ENCODE measurements at regions not wholly inside any gene's neighbourhood (a gene's known extent, or its start where the extent isn't known, plus 50 kb on each side); places are given as distances from the start of the nearest gene placed in this dataset.

DNA sequence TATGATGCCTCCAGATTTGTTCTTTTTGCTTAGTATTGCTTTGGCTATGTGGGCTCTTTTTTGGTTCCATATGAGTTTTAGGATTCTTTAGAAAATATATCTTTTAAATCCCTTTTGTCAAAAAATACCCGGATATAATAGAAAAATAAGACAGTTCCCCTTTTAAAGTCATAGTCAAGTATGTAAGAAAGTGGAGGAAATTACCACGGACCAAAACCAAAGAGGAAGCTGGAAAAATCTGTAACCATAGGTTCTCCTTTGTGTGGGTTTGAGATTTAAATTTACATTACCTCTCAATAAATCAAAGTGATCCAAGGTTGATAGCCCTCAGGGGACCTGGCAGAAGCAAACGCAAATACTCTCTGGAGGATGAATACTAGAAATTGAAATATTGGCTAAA, 58.3 kb upstream of the PACRGL start:
- ATAC-seq (ENCODE audit: insufficient number of reproducible peaks, low FRiP score, low read depth), result no peak
- DNase-seq (ENCODE audit: low spot score), result no peak
- TF ChIP-seq, protein P1, sequence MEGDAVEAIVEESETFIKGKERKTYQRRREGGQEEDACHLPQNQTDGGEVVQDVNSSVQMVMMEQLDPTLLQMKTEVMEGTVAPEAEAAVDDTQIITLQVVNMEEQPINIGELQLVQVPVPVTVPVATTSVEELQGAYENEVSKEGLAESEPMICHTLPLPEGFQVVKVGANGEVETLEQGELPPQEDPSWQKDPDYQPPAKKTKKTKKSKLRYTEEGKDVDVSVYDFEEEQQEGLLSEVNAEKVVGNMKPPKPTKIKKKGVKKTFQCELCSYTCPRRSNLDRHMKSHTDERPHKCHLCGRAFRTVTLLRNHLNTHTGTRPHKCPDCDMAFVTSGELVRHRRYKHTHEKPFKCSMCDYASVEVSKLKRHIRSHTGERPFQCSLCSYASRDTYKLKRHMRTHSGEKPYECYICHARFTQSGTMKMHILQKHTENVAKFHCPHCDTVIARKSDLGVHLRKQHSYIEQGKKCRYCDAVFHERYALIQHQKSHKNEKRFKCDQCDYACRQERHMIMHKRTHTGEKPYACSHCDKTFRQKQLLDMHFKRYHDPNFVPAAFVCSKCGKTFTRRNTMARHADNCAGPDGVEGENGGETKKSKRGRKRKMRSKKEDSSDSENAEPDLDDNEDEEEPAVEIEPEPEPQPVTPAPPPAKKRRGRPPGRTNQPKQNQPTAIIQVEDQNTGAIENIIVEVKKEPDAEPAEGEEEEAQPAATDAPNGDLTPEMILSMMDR (IDR thresholded peaks at IDR 0.05), result no peak
- H3K27me3 ChIP-seq (replicated peaks; ENCODE audit: insufficient read depth), result no peaks in the 10 kb centered on the region
- H3K4me1 ChIP-seq (ENCODE audit: control insufficient read depth in 1 of 2, low read depth in 2 of 2), result peaks cover 6 to 11% of the 10 kb centered on the region in 2 donors
- H3K36me3 ChIP-seq, result no peaks in the 10 kb centered on the region
- no peak overlapping the region for H3K4me3 ChIP-seq
- no peaks in the 10 kb centered on the region for H3K9me3 ChIP-seq
- H3K27ac ChIP-seq, result no peak overlapping the region

DNA sequence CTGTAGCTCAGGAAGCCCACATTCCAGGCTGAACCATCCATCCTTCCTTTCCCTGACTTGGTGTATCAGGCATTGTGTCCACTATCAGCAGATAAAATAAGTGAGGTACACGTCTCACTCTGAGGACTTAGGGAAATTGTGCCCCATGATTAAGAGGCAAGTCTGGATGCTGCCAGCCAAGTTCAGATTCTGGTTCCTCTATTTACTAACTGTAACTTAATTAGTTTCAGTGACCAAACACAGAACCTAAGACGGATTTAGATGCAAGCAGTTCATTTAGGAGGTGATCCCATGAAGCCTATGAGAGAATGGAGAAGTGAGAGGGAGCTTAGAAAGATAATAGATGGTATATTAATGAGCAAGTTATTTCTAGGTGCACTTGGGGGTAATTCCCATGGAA, 56.6 kb upstream of the PACRGL start:
- H3K36me3 ChIP-seq, result no peaks in the 10 kb centered on the region
- H3K27ac ChIP-seq, result no peak overlapping the region
- H3K4me1 ChIP-seq (ENCODE audit: control insufficient read depth in 1 of 2, low read depth in 2 of 2), result peaks cover 6 to 8% of the 10 kb centered on the region in 2 donors
- no peaks in the 10 kb centered on the region for H3K9me3 ChIP-seq
- no peak overlapping the region for H3K4me3 ChIP-seq
- ATAC-seq (ENCODE audit: insufficient number of reproducible peaks, low FRiP score, low read depth) (no peak), DNase-seq (ENCODE audit: low spot score) (no peak)
- TF ChIP-seq, protein P1 (IDR thresholded peaks at IDR 0.05), result no peak
- no peaks in the 10 kb centered on the region for H3K27me3 ChIP-seq (replicated peaks; ENCODE audit: insufficient read depth)

DNA sequence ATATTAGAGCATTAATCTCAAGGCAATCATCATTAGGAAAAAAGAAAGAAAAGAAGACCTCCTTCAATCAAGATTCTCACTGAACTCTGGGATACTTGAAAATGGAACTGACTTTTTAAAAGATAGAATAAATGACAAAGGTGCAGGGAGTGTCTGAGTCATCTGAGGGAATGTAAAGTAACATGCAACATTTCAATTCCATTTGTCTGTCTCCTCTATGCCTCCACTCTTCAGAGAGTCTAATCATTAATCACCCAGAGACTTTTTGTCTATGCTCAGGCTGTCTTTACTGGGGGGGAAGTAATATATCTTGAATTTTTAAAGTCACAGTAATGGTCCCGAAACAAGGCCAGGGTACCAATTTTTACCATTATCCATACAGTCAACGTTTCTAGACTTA, 55.0 kb upstream of the PACRGL start:
- Histone ChIP-seq H3K36me3 (no peaks in the 10 kb centered on the region), H3K4me3 (no peak overlapping the region), H3K9me3 (no peaks in the 10 kb centered on the region), H3K27me3 (replicated peaks; ENCODE audit: insufficient read depth) (no peaks in the 10 kb centered on the region), H3K4me1 (ENCODE audit: control insufficient read depth in 1 of 2, low read depth in 2 of 2) (no peaks in the 10 kb centered on the region), H3K27ac (no peak overlapping the region)
- no peak for DNase-seq (ENCODE audit: low spot score)
- TF ChIP-seq, protein P1 (IDR thresholded peaks at IDR 0.05), result no peak
- ATAC-seq (ENCODE audit: insufficient number of reproducible peaks, low FRiP score, low read depth), result no peak

DNA sequence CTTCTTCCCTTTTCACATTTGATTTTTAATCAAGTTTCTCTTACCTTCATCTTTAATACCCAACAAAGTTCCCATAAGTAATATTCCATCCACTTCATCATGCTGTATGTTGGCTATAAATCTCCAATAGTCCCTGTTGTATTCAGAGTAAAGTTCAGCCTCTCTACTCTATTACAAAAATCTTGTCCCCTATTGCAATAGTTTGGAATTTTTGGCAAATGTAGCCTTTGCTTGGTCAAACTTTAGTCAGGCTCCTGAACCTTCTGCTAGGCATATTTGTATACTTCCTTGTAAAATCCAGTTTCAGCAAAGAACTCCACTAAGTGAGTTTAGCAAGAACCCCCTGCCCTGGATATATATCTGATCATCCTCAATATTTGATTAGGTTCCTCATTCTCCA, 54.0 kb upstream of the PACRGL start:
- ATAC-seq (ENCODE audit: insufficient number of reproducible peaks, low FRiP score, low read depth) (no peak), DNase-seq (ENCODE audit: low spot score) (no peak)
- H3K9me3 ChIP-seq, result no peaks in the 10 kb centered on the region
- H3K4me1 ChIP-seq (ENCODE audit: control insufficient read depth in 1 of 2, low read depth in 2 of 2), result no peaks in the 10 kb centered on the region
- TF ChIP-seq, protein P1 (IDR thresholded peaks at IDR 0.05), result no peak
- H3K4me3 ChIP-seq, result no peak overlapping the region
- H3K27ac ChIP-seq, result no peak overlapping the region
- no peaks in the 10 kb centered on the region for H3K27me3 ChIP-seq (replicated peaks; ENCODE audit: insufficient read depth)
- H3K36me3 ChIP-seq, result no peaks in the 10 kb centered on the region

Measured in thoracic aorta (tissue), 2 donors.